ENCODE measurements at regions not wholly inside any gene's neighbourhood (a gene's known extent, or its start where the extent isn't known, plus 50 kb on each side); places are given as distances from the start of the nearest gene placed in this dataset.
A peak's percentile ranks its signal among the peaks of the same experiment; 100 is the strongest.

- Mint-ChIP-seq H3K4me3 (ENCODE audit: unreplicated experiment) (no peak overlapping the region), H3K9me3 (ENCODE audit: unreplicated experiment) (no peaks in the 10 kb centered on the region)
Measured at GRCh38 chr2:220051716-220052115, 424.3 kb downstream of the SLC4A3 start.

GRCh38 chr2:220053919-220054318 lies 426.5 kb downstream of the SLC4A3 start:
- no peak overlapping the region for H3K27ac Mint-ChIP-seq (ENCODE audit: unreplicated experiment)
- peaks cover 7% of the 10 kb centered on the region for H3K36me3 Mint-ChIP-seq (ENCODE audit: unreplicated experiment)
- peaks cover 5% of the 10 kb centered on the region for H3K9me3 Mint-ChIP-seq (ENCODE audit: unreplicated experiment)

More at GRCh38 chr2:220051716-220052115, 424.3 kb downstream of the SLC4A3 start:
- no peak for DNase-seq
- TF ChIP-seq, protein P1, sequence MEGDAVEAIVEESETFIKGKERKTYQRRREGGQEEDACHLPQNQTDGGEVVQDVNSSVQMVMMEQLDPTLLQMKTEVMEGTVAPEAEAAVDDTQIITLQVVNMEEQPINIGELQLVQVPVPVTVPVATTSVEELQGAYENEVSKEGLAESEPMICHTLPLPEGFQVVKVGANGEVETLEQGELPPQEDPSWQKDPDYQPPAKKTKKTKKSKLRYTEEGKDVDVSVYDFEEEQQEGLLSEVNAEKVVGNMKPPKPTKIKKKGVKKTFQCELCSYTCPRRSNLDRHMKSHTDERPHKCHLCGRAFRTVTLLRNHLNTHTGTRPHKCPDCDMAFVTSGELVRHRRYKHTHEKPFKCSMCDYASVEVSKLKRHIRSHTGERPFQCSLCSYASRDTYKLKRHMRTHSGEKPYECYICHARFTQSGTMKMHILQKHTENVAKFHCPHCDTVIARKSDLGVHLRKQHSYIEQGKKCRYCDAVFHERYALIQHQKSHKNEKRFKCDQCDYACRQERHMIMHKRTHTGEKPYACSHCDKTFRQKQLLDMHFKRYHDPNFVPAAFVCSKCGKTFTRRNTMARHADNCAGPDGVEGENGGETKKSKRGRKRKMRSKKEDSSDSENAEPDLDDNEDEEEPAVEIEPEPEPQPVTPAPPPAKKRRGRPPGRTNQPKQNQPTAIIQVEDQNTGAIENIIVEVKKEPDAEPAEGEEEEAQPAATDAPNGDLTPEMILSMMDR (IDR thresholded peaks at IDR 0.05; ENCODE audit: partially characterized antibody, unreplicated experiment), result no peak
- Mint-ChIP-seq H3K36me3 (ENCODE audit: unreplicated experiment) (peaks cover 7% of the 10 kb centered on the region), H3K27ac (ENCODE audit: unreplicated experiment) (no peak overlapping the region), H3K27me3 (ENCODE audit: unreplicated experiment) (no peaks in the 10 kb centered on the region), H3K4me1 (ENCODE audit: low read depth, unreplicated experiment) (no peaks in the 10 kb centered on the region)

GRCh38 chr2:220057391-220057790 lies 430.0 kb downstream of the SLC4A3 start:
- no peak for DNase-seq
- TF ChIP-seq, protein P1 (IDR thresholded peaks at IDR 0.05; ENCODE audit: partially characterized antibody, unreplicated experiment), result no peak
- Mint-ChIP-seq H3K27ac (ENCODE audit: unreplicated experiment) (peak overlapping the region; percentile 9), H3K27me3 (ENCODE audit: unreplicated experiment) (peaks cover 5% of the 10 kb centered on the region), H3K4me1 (ENCODE audit: low read depth, unreplicated experiment) (peaks cover 8% of the 10 kb centered on the region), H3K36me3 (ENCODE audit: unreplicated experiment) (peaks cover 7% of the 10 kb centered on the region), H3K4me3 (ENCODE audit: unreplicated experiment) (no peak overlapping the region), H3K9me3 (ENCODE audit: unreplicated experiment) (peaks cover 5% of the 10 kb centered on the region)

More at GRCh38 chr2:220053919-220054318, 426.5 kb downstream of the SLC4A3 start:
- DNase-seq, result no peak
- no peak overlapping the region for H3K4me3 Mint-ChIP-seq (ENCODE audit: unreplicated experiment)
- H3K4me1 Mint-ChIP-seq (ENCODE audit: low read depth, unreplicated experiment), result peaks cover 8% of the 10 kb centered on the region
- H3K27me3 Mint-ChIP-seq (ENCODE audit: unreplicated experiment), result peaks cover 5% of the 10 kb centered on the region
- TF ChIP-seq, protein P1 (IDR thresholded peaks at IDR 0.05; ENCODE audit: partially characterized antibody, unreplicated experiment), result peak; percentile 66

GRCh38 chr2:220057916-220058315 lies 430.5 kb downstream of the SLC4A3 start:
- Mint-ChIP-seq H3K4me1 (ENCODE audit: low read depth, unreplicated experiment) (peaks cover 8% of the 10 kb centered on the region), H3K27me3 (ENCODE audit: unreplicated experiment) (peaks cover 5% of the 10 kb centered on the region), H3K27ac (ENCODE audit: unreplicated experiment) (peak overlapping the region; percentile 9), H3K4me3 (ENCODE audit: unreplicated experiment) (no peak overlapping the region), H3K36me3 (ENCODE audit: unreplicated experiment) (peaks cover 7% of the 10 kb centered on the region), H3K9me3 (ENCODE audit: unreplicated experiment) (peaks cover 5% of the 10 kb centered on the region)
- TF ChIP-seq, protein P1 (IDR thresholded peaks at IDR 0.05; ENCODE audit: partially characterized antibody, unreplicated experiment), result no peak
- DNase-seq, result no peak

DNA sequence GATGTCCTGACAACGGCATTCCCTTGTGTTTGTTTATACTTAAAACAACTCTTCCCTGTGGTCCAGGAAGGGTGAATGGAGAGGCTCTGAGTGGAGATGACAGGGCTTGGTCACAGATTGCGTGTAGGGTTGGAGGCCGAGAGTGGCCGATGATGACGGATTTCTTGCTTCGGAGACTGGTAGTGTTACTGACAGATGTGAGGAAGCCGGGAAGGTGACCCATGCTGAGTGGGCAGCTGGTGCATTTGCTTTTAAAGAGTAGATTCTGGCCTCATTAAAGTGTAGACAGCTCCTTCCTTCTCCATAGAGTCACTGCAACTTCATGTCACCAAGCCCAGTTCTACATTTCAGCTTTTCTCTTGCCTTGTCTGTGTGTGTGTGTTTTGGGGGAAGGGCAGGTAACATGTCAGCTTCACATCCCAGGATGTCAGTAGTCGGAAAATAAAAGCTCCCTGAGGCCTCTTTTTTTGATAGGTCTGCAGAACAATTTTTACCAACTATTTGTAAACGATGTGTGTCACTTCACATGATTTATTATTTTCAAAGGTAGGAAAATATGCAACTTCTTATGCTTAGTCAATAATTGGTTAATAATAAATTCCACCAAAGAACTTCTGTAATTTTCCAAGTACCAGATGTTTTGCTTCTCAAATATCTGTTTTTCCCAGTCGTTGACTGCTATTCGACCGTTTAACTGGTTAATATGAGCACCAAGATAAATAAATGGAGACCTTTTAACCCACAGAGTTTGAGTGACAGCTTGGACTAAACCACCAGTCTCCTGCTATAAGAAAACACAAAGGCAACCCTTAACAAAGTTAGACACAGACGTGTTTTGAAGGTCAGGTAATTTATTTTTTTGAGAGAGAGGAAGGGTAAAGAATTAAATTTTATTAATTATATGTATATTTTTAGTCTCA lies 436.9 kb downstream of the SLC4A3 start:
- Mint-ChIP-seq H3K27ac (ENCODE audit: unreplicated experiment) (no peak overlapping the region), H3K4me1 (ENCODE audit: low read depth, unreplicated experiment) (peaks cover 6% of the 10 kb centered on the region), H3K27me3 (ENCODE audit: unreplicated experiment) (no peaks in the 10 kb centered on the region), H3K36me3 (ENCODE audit: unreplicated experiment) (no peaks in the 10 kb centered on the region), H3K9me3 (ENCODE audit: unreplicated experiment) (no peaks in the 10 kb centered on the region), H3K4me3 (ENCODE audit: unreplicated experiment) (no peak overlapping the region)
- TF ChIP-seq, protein P1 (IDR thresholded peaks at IDR 0.05; ENCODE audit: partially characterized antibody, unreplicated experiment), result no peak
- no peak for DNase-seq
